Calu3 (cell line): ENCODE measurements at regions not wholly inside any gene's neighbourhood (a gene's known extent, or its start where the extent isn't known, plus 50 kb on each side); places are given as distances from the start of the nearest gene placed in this dataset.
"Not testable (repeated sequence)": the region's sequence is repeated elsewhere in the genome, so short reads cannot be mapped to it uniquely, and the experiment has no call there.

Experiments
- BruUV-seq: library from RNA; stranded (reverse); fragments of 400-500 nt; replicated peaks from 2 replicates; lab custom pipeline; 2021; lab: Mats Ljungman, UMichigan
- CTCF ChIA-PET: fragments of 300-600 bp; sonication (Branson Sonifier 250); formaldehyde crosslinking; loops from one replicate; lab custom pipeline; 2022; ENCODE audit warnings: antibody characterized with exemption; lab: Charles Lee
- DNase-seq: peaks from one replicate; pipeline ENCODE4 v3.0.0; 2022
- H3K27ac Mint-ChIP-seq: one replicate; pipeline ENCODE4 v1.8.0; 2022; ENCODE audit warnings: mixed read lengths; ENCODE audit not compliant: unreplicated experiment
- H3K27me3 Mint-ChIP-seq: one replicate; pipeline ENCODE4 v1.8.0; 2022; ENCODE audit warnings: mixed read lengths; ENCODE audit not compliant: unreplicated experiment
- H3K36me3 Mint-ChIP-seq: one replicate; pipeline ENCODE4 v1.8.0; 2022; ENCODE audit warnings: mild to moderate bottlenecking, moderate library complexity, mixed read lengths; ENCODE audit not compliant: insufficient read depth, unreplicated experiment
- H3K4me1 Mint-ChIP-seq: one replicate; pipeline ENCODE4 v1.8.0; 2022; ENCODE audit warnings: mild to moderate bottlenecking, low read depth, mixed read lengths; ENCODE audit not compliant: unreplicated experiment
- H3K4me3 Mint-ChIP-seq: one replicate; pipeline ENCODE4 v1.8.0; 2022; ENCODE audit warnings: mild to moderate bottlenecking, low read depth, moderate library complexity, mixed read lengths; ENCODE audit not compliant: unreplicated experiment
- H3K9me3 Mint-ChIP-seq: one replicate; pipeline ENCODE4 v1.8.0; 2022; ENCODE audit warnings: low read depth, mixed read lengths; ENCODE audit not compliant: unreplicated experiment
- intact Hi-C: fragments of 100-400 bp; cut with micrococcal nuclease; formaldehyde crosslinking; loops from one replicate; pipeline ENCODE4 v1.10.0; 2022; ENCODE audit not compliant: unreplicated experiment
- TF ChIP-seq, protein P1 (sequence below): fragments of 200-600 bp; IDR thresholded peaks from one replicate; pipeline ENCODE4 v1.8.0; 2022; ENCODE audit warnings: antibody characterized with exemption; ENCODE audit not compliant: unreplicated experiment

DNA sequence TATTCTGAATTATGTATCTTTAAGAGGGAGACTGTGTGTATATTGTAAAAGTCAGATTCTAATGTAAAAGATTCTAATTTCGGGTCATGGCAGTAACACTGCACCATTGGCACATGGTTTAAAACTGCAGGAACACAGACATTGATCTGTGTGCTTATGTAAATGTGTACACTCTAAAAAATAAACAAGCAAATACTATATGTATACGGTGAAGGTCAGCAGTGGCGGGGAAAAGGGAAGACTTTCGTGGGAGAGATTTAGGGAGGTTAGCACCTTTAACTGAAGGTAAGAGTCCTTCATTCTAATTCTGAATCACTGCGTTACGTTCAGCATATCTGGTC, 157.8 kb upstream of the FAM20A start:
- Mint-ChIP-seq H3K4me3 (peak overlapping the region; percentile 74), H3K36me3 (no peaks in the 10 kb centered on the region), H3K4me1 (peaks cover 25% of the 10 kb centered on the region), H3K27ac (peak overlapping the region; percentile 90), H3K27me3 (no peaks in the 10 kb centered on the region), H3K9me3 (no peaks in the 10 kb centered on the region)
- CTCF ChIA-PET: interaction anchor here (0.5 to 0.6 kb wide), 2 partner anchors 321 to 477 kb away, joined by 3 to 4 read pairs; no protein-coding TSS in a partner anchor
- no TSS peak for BruUV-seq
- intact Hi-C loops: loop anchor here (5.0 kb wide), 1 partner anchor 147 kb away; no protein-coding TSS in a partner anchor
- DNase-seq: no peak
- TF ChIP-seq, protein P1, sequence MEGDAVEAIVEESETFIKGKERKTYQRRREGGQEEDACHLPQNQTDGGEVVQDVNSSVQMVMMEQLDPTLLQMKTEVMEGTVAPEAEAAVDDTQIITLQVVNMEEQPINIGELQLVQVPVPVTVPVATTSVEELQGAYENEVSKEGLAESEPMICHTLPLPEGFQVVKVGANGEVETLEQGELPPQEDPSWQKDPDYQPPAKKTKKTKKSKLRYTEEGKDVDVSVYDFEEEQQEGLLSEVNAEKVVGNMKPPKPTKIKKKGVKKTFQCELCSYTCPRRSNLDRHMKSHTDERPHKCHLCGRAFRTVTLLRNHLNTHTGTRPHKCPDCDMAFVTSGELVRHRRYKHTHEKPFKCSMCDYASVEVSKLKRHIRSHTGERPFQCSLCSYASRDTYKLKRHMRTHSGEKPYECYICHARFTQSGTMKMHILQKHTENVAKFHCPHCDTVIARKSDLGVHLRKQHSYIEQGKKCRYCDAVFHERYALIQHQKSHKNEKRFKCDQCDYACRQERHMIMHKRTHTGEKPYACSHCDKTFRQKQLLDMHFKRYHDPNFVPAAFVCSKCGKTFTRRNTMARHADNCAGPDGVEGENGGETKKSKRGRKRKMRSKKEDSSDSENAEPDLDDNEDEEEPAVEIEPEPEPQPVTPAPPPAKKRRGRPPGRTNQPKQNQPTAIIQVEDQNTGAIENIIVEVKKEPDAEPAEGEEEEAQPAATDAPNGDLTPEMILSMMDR: no peak

DNA sequence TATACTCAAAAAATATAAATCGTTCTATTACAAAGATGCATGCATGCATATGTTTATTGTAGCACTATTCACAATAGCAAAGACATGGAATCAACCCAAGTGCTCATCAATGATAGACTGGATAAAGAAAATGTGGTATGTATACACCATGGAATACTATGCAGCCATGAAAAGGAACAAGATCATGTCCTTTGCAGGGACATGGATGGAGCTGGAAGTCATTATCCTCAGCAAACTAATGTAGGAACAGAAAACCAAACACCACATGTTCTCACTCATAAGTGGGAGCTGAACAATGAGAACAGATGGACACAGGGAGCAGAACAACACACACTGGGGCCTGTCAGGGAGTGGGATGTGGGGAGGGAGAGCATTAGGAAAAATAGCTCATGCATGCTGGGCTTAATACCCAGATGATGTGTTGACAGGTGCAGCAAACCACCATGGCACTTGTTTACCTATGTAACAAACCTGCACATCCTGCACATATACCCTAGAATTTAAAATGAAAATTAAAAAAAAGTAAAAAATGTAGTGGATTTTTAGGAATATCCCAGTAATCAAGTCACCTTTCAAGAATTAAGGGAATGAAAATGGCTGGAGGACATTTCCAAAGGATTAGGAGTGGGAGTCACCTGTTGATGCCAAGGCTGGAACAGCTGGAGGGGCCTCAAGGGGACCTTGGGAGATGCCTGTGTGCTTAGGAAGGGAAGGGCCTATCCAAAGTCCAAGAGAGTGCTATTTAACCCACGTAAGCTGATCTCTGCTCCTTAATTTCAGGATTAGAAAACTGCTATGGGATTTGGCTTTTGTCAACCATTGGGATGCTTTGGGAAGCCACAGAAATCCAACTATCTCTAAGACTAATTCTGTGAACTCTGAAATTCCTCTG, 156.9 kb upstream of the FAM20A start:
- H3K27ac Mint-ChIP-seq, H3K4me3 Mint-ChIP-seq, H3K9me3 Mint-ChIP-seq, H3K36me3 Mint-ChIP-seq, CTCF ChIA-PET, BruUV-seq, H3K27me3 Mint-ChIP-seq, DNase-seq: not testable (repeated sequence)
- intact Hi-C loops: loop anchor here (5.0 kb wide), 1 partner anchor 146 kb away; no protein-coding TSS in a partner anchor
- H3K4me1 Mint-ChIP-seq: peaks cover 18% of the 10 kb centered on the region

DNA sequence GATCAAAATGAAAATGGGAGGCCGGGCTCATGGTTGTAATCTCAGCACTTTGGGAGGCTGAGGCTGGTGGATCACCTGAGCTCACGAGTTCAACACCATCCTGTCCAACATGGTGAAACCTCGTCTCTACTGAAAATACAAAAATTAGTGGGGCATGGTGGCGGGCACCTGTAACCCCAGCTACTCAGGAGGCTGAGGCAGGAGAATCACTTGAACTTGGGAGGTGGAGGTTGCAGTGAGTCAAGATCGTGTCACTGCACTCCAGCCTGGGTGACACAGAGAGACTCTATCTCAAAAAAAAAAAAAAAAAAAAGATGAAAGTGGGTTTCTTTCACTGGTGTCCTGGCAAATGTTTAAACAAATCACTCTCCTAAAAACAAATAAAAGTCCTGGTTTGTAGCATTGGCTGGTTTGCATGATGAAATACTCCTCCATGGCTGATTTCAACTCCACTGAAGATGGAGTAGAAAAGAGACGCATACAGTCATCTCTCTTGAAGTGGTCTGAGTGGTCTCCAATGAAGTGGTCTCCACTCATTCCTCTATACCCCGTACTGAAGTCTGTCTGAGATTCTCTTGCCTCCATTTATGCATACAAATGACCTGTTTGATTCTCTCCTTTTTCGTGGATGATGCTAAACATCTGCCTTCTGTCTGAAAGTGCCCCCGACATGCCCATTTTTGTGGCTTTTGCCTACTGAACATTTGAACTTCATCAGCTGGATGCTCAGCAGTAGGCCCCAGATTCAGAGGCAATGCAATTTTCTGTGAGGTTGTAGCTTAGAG, 153.0 kb upstream of the FAM20A start:
- no peak for DNase-seq
- no peak overlapping the region for H3K27ac Mint-ChIP-seq
- TF ChIP-seq, protein P1: no peak
- H3K27me3 Mint-ChIP-seq: no peaks in the 10 kb centered on the region
- no peaks in the 10 kb centered on the region for H3K9me3 Mint-ChIP-seq
- peaks cover 6% of the 10 kb centered on the region for H3K4me1 Mint-ChIP-seq
- H3K4me3 Mint-ChIP-seq: no peak overlapping the region
- CTCF ChIA-PET: no interaction called here
- intact Hi-C loops: no loop called here
- no peaks in the 10 kb centered on the region for H3K36me3 Mint-ChIP-seq
- BruUV-seq: no TSS peak

DNA sequence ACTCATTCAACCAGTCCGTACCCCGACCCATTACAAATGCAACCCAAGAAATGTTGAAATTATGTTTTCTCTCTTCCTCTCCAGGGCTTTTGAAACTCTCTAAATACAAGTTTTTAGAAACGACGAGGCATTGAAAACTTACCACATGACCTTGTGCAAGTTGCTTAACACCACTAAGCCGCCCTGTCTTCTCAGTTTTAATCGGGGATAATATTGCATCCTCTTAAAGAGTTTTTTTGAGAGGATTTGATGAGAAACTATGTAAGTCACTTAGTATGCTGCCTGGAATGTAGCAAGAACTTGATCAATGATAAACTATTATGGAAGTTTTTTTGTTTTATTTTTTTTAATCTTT, 149.0 kb upstream of the FAM20A start:
- H3K9me3 Mint-ChIP-seq: no peaks in the 10 kb centered on the region
- intact Hi-C loops: no loop called here
- DNase-seq: no peak
- peaks cover 16% of the 10 kb centered on the region for H3K27me3 Mint-ChIP-seq
- TF ChIP-seq, protein P1: no peak
- CTCF ChIA-PET: no interaction called here
- BruUV-seq: no TSS peak
- no peak overlapping the region for H3K27ac Mint-ChIP-seq
- H3K4me3 Mint-ChIP-seq: no peak overlapping the region
- no peaks in the 10 kb centered on the region for H3K36me3 Mint-ChIP-seq
- no peaks in the 10 kb centered on the region for H3K4me1 Mint-ChIP-seq
